HepG2 (cell line): ENCODE measurements at regions not wholly inside any gene's neighbourhood (a gene's known extent, or its start where the extent isn't known, plus 50 kb on each side); places are given as distances from the start of the nearest gene placed in this dataset.
"Not testable (repeated sequence)": the region's sequence is repeated elsewhere in the genome, so short reads cannot be mapped to it uniquely, and the experiment has no call there.

Experiments used
- ATAC-seq: fragments of 200-7000 bp; cut with Tn5 transposase; 3 replicates; pipeline ENCODE4 v1.9.1; 2020; ENCODE audit warnings: mild to moderate bottlenecking, moderate library complexity
- BruUV-seq: library from RNA; stranded (reverse); fragments of 400-500 nt; replicated peaks from 2 replicates; lab custom pipeline; 2021; lab: Mats Ljungman, UMichigan
- CTCF ChIA-PET: fragments of 300-600 bp; formaldehyde crosslinking; extraction: SDS; loops from one replicate; lab custom pipeline; 2021; ENCODE audit warnings: low total read pairs, inconsistent platforms, low intra/inter-chr PET ratio; lab: Yijun Ruan, JAX
- POLR2A ChIA-PET: fragments of 350-600 bp; sonication (Branson Sonifier 250); formaldehyde crosslinking; loops from one replicate; lab custom pipeline; 2020; ENCODE audit warnings: antibody characterized with exemption, inconsistent platforms; lab: Yijun Ruan, JAX
- DNase-seq: peaks from one replicate; pipeline ENCODE4 v3.0.0-alpha.2; 2015; ENCODE audit warnings: low spot score
- FAIRE-seq: peaks from 3 replicates; lab custom pipeline; 2011; peaks lifted over from hg19 to GRCh38; lab: Jason Lieb, UNC
- H2AFZ ChIP-seq: one replicate; pipeline ENCODE4 v1.6.1; 2011; ENCODE audit warnings: low read length, inconsistent platforms
- H3K27ac ChIP-seq: fragments of 300-600 bp; 3 replicates; pipeline ENCODE4 v1.8.0; 2011; ENCODE audit warnings: mixed run types, mild to moderate bottlenecking, mixed read lengths, low read length, inconsistent platforms; ENCODE audit not compliant: insufficient read depth; ENCODE audit errors: extremely low read length
- H3K27me3 ChIP-seq, 2 experiments: fragments of 200-600 bp in 1 of 2; 2 replicates in 1 of 2; 3 replicates in 1 of 2; pipeline versions ENCODE4 v1.6.0 to v1.8.0; 2011; ENCODE audit warnings: low read length in 2 of 2, mild to moderate bottlenecking in 2 of 2, moderate library complexity in 2 of 2, inconsistent platforms in 1 of 2; ENCODE audit not compliant: insufficient read depth in 2 of 2, control insufficient read depth in 1 of 2
- H3K36me3 ChIP-seq, 2 experiments: fragments of 200-600 bp in 1 of 2; replicated peaks in 1 of 2; 2 replicates in 1 of 2; 3 replicates in 1 of 2; pipeline versions ENCODE4 v1.5.1 to v1.8.0; 2011; ENCODE audit warnings: low read length in 2 of 2, inconsistent platforms in 1 of 2; ENCODE audit not compliant: insufficient read depth in 2 of 2, control insufficient read depth in 1 of 2
- H3K4me1 ChIP-seq: 2 replicates; pipeline ENCODE4 v1.5.1; 2012; ENCODE audit warnings: low read length, inconsistent platforms; ENCODE audit not compliant: insufficient read depth
- H3K4me2 ChIP-seq: 2 replicates; pipeline ENCODE4 v1.6.0; 2011; ENCODE audit warnings: low read depth, low read length, inconsistent platforms
- H3K4me3 ChIP-seq, 3 experiments: fragments of 200-600 bp in 1 of 3; sonication (generic), shearing (Covaris generic) in 1 of 3; replicated peaks in 1 of 3; 2 replicates each; pipeline ENCODE4 v1.5.1; 2011 to 2016; ENCODE audit warnings: low read length in 3 of 3, inconsistent platforms in 2 of 3, low read depth in 2 of 3, mild to moderate bottlenecking in 2 of 3, control low read depth in 1 of 3, mixed read lengths in 1 of 3; ENCODE audit not compliant: insufficient read depth in 1 of 3
- H3K79me2 ChIP-seq: one replicate; pipeline ENCODE4 v1.6.1; 2011; ENCODE audit warnings: low read length, inconsistent platforms; ENCODE audit not compliant: insufficient read depth
- H3K9ac ChIP-seq: 2 replicates; pipeline ENCODE4 v1.6.0; 2011; ENCODE audit warnings: mild to moderate bottlenecking, low read depth, low read length, inconsistent platforms; ENCODE audit not compliant: insufficient read depth
- H3K9me3 ChIP-seq: 2 replicates; pipeline ENCODE4 v1.5.1; 2012; ENCODE audit warnings: mild to moderate bottlenecking, low read length
- H4K20me1 ChIP-seq: 2 replicates; pipeline ENCODE4 v1.6.0; 2011; ENCODE audit warnings: inconsistent platforms, mild to moderate bottlenecking, low read length, moderate library complexity; ENCODE audit not compliant: insufficient read depth
- WGBS: methylation state at CpG from one replicate; pipeline ENCODE4 v1.1.6; 2017; ENCODE audit warnings: low lambda C conversion rate; 5-methylcytosine and 5-hydroxymethylcytosine counted together
- in situ Hi-C: cut with HindIII; loops from 2 replicates; pipeline ENCODE4 v1.10.0; 2017; ENCODE audit warnings: low pct_unique_long_range_greater_than_20kb; ENCODE audit not compliant: extremely low pct_ligation_motif_present
- intact Hi-C: fragments of 100-400 bp; cut with micrococcal nuclease; formaldehyde crosslinking; loops from one replicate; pipeline ENCODE4 v1.10.0; 2022; ENCODE audit not compliant: unreplicated experiment

- BruUV-seq, H3K9ac ChIP-seq, FAIRE-seq, H3K27ac ChIP-seq, in situ Hi-C loops, H3K4me2 ChIP-seq, H3K79me2 ChIP-seq, H3K27me3 ChIP-seq, H3K36me3 ChIP-seq, POLR2A ChIA-PET, H2AFZ ChIP-seq, CTCF ChIA-PET, H4K20me1 ChIP-seq, H3K4me1 ChIP-seq, H3K9me3 ChIP-seq, H3K4me3 ChIP-seq, intact Hi-C loops, DNase-seq: not testable (repeated sequence)
- peak; percentile 54 for ATAC-seq
- WGBS: no CpG with 5 or more reads among the region's 12 CpGs
Observed at GRCh38 chrX:3872226-3872879, 158.9 kb upstream of the PRKX start.

- BruUV-seq, H3K36me3 ChIP-seq: not testable (repeated sequence)
Observed at GRCh38 chrX:3867067-3867831, 153.8 kb upstream of the PRKX start.

GRCh38 chrX:3858332-3858731 lies 144.9 kb upstream of the PRKX start:
- intact Hi-C loops, POLR2A ChIA-PET, BruUV-seq: not testable (repeated sequence)

More at GRCh38 chrX:3867067-3867831, 153.8 kb upstream of the PRKX start:
- H3K4me2 ChIP-seq, H2AFZ ChIP-seq, ATAC-seq, intact Hi-C loops, H3K4me3 ChIP-seq, H3K4me1 ChIP-seq, CTCF ChIA-PET, H3K9me3 ChIP-seq, H4K20me1 ChIP-seq, FAIRE-seq, H3K27ac ChIP-seq, H3K79me2 ChIP-seq, DNase-seq, in situ Hi-C loops, H3K27me3 ChIP-seq, POLR2A ChIA-PET, H3K9ac ChIP-seq: not testable (repeated sequence)
- WGBS: 100% methylated on average over 3 of the region's 19 CpGs

GRCh38 chrX:3843522-3844145 lies 130.2 kb upstream of the PRKX start:
- no CpG with 5 or more reads among the region's 85 CpGs for WGBS
- H3K4me3 ChIP-seq, intact Hi-C loops, H3K9ac ChIP-seq, DNase-seq, H3K79me2 ChIP-seq, H3K4me2 ChIP-seq, H3K4me1 ChIP-seq, H3K9me3 ChIP-seq, CTCF ChIA-PET, H3K27ac ChIP-seq, POLR2A ChIA-PET, H3K27me3 ChIP-seq, H2AFZ ChIP-seq, BruUV-seq, H4K20me1 ChIP-seq, H3K36me3 ChIP-seq, in situ Hi-C loops, FAIRE-seq: not testable (repeated sequence)
- peak; percentile 98 for ATAC-seq

More at GRCh38 chrX:3858332-3858731, 144.9 kb upstream of the PRKX start:
- H3K4me2 ChIP-seq, CTCF ChIA-PET, H3K27ac ChIP-seq, H2AFZ ChIP-seq, H3K9me3 ChIP-seq, H3K79me2 ChIP-seq, DNase-seq, H4K20me1 ChIP-seq, H3K36me3 ChIP-seq, H3K4me3 ChIP-seq, in situ Hi-C loops, ATAC-seq, H3K4me1 ChIP-seq, H3K9ac ChIP-seq, FAIRE-seq, H3K27me3 ChIP-seq: not testable (repeated sequence)
- no CpG with 5 or more reads among the region's 4 CpGs for WGBS
